Heart left ventricle (tissue), 16 donors: ENCODE measurements at regions not wholly inside any gene's neighbourhood (a gene's known extent, or its start where the extent isn't known, plus 50 kb on each side); places are given as distances from the start of the nearest gene placed in this dataset.

Experiments used
- ATAC-seq, 4 donors: fragments of 200-7000 bp; cut with Tn5 transposase; one replicate each; pipeline ENCODE4 v1.9.1; 2020 to 2022; ENCODE audit warnings: moderate library complexity in 4 of 4, mild to moderate bottlenecking in 3 of 4, moderate number of reproducible peaks in 1 of 4
- DNase-seq, 5 donors: peaks; one replicate each; pipeline ENCODE4 v3.0.0-alpha.2; 2020
- H3K27ac ChIP-seq, 12 donors: fragments of 200-600 bp; sonication (generic) in 4 of 12; one replicate each; pipeline versions ENCODE4 v1.5.0 to v1.8.0; 2016 to 2022; ENCODE audit warnings: mild to moderate bottlenecking in 2 of 12
- H3K27me3 ChIP-seq, 9 donors: fragments of 200-600 bp; sonication (generic) in 2 of 9; one replicate each; pipeline versions ENCODE4 v1.5.1 to v1.8.0; 2016 to 2022; ENCODE audit warnings: mild to moderate bottlenecking in 3 of 9
- H3K36me3 ChIP-seq, 9 donors: fragments of 200-600 bp; sonication (generic) in 2 of 9; one replicate each; pipeline versions ENCODE4 v1.5.0 to v1.8.0; 2018 to 2022; ENCODE audit warnings: mild to moderate bottlenecking in 2 of 9
- H3K4me1 ChIP-seq, 12 donors: fragments of 200-600 bp; sonication (generic) in 4 of 12; one replicate each; pipeline versions ENCODE4 v1.5.0 to v1.8.0; 2016 to 2022; ENCODE audit warnings: mild to moderate bottlenecking in 3 of 12
- H3K4me3 ChIP-seq, 12 donors: fragments of 200-600 bp; sonication (generic) in 4 of 12; one replicate each; pipeline versions ENCODE4 v1.5.0 to v1.8.0; 2017 to 2022; ENCODE audit warnings: mild to moderate bottlenecking in 9 of 12, moderate library complexity in 4 of 12
- H3K9me3 ChIP-seq, 12 donors: fragments of 200-600 bp; sonication (generic) in 4 of 12; one replicate each; pipeline versions ENCODE4 v1.5.0 to v1.8.0; 2016 to 2022; ENCODE audit warnings: mild to moderate bottlenecking in 1 of 12
- POLR2A ChIP-seq, 2 donors: fragments of 450-650 bp; IDR thresholded peaks; one replicate each; pipeline ENCODE4 v1.6.1; 2017; ENCODE audit warnings: antibody characterized with exemption in 2 of 2, mild to moderate bottlenecking in 2 of 2, moderate library complexity in 2 of 2
- WGBS, 4 donors: extraction: QIAGEN DNeasy Blood & Tissue Kit in 2 of 4; methylation state at CpG; one replicate each; pipeline versions ENCODE4 v1.1.5 to v1.1.7; 2013 to 2018; 5-methylcytosine and 5-hydroxymethylcytosine counted together
- intact Hi-C, 10 donors: fragments of 100-400 bp; cut with DNase I; formaldehyde crosslinking; loops; one replicate each; pipeline versions ENCODE4 v1.11.1 to v1.14.2; 2022
- TF ChIP-seq, protein P1 (sequence below), 12 donors: fragments of 200-600 bp; sonication (generic) in 4 of 12; IDR thresholded peaks; one replicate each; pipeline versions ENCODE4 v1.5.0 to v1.8.0; 2018 to 2022; ENCODE audit warnings: antibody characterized with exemption in 12 of 12, mild to moderate bottlenecking in 5 of 12
- donor health status: ischemic (EF 13 %, LVEDD 7.1; RV severe dilation, severe dysfunction).
- donor health status: healthy with polysubstance abuse.
- donor health status: DM: no; HTN: yes; CAD: no.
- donor health status: DM: no; HTN: no; CAD: no.
- donor health status: ischemic (EF 25% LVEDD 6.9; RV normal size, moderate dysfunction).
- donor health status: ischemic (EF 25% LVEDD 5.7; RV mildly dilated, moderate dysfunction).
- donor health status: healthy.
- donor health status: DM: yes; HTN: yes; CAD: no.
- donor health status: ischemic (EF 35%, LVEDD 5.7; RV mildly dilated, moderate dysfunction).
- donor health status: nonischemic (EF 11% LVEDD 7.7; RV severe dilation, severe dysfunction).
- donor health status: DM: yes; HTN: yes; CAD: no.
- donor health status: PGD.
- donor health status: ischemic (EF 29% LVEDD 5.4; RV normal size, mild dysfunction).
- donor health status: nonischemic (EF 23%, LVEDD 6.1; RV moderate dilation, normal function).

DNA sequence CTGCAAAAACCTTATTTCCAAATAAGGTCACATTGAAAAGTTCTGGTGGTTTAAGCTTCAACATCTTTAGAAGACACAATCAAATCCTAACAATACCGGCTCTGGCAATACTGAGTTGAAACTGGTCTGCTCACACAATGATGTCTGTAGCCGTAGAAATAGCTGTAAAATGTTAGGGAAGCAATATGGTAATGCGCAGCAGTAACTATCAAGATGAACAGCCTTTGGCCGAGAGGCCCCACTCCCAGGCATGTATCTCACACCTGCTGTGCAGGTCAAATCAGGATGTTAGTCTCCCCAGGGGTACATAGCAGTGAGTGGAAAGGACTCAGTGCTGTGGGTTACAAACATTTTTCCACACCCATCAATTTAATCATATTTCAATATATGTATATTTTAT is 207.1 kb downstream of the KATNAL1 start:
- peaks cover 0 to 8% (median 0%) of the 10 kb centered on the region in 12 donors for H3K4me1 ChIP-seq
- H3K4me3 ChIP-seq = no peak overlapping the region
- no peak for DNase-seq
- no peaks in the 10 kb centered on the region for H3K9me3 ChIP-seq
- no peak overlapping the region for H3K27ac ChIP-seq
- H3K36me3 ChIP-seq = no peaks in the 10 kb centered on the region
- intact Hi-C loops = no loop called here
- 90 to 93% (median 90%) methylated on average over 4 of the region's 4 CpGs for whole genome bisulfite sequencing, 4 donors
- TF ChIP-seq POLR2A (IDR thresholded peaks at IDR 0.05) = no peak
- TF ChIP-seq, protein P1, sequence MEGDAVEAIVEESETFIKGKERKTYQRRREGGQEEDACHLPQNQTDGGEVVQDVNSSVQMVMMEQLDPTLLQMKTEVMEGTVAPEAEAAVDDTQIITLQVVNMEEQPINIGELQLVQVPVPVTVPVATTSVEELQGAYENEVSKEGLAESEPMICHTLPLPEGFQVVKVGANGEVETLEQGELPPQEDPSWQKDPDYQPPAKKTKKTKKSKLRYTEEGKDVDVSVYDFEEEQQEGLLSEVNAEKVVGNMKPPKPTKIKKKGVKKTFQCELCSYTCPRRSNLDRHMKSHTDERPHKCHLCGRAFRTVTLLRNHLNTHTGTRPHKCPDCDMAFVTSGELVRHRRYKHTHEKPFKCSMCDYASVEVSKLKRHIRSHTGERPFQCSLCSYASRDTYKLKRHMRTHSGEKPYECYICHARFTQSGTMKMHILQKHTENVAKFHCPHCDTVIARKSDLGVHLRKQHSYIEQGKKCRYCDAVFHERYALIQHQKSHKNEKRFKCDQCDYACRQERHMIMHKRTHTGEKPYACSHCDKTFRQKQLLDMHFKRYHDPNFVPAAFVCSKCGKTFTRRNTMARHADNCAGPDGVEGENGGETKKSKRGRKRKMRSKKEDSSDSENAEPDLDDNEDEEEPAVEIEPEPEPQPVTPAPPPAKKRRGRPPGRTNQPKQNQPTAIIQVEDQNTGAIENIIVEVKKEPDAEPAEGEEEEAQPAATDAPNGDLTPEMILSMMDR (IDR thresholded peaks at IDR 0.05) = no peak
- H3K27me3 ChIP-seq = no peaks in the 10 kb centered on the region
- no peak for ATAC-seq

DNA sequence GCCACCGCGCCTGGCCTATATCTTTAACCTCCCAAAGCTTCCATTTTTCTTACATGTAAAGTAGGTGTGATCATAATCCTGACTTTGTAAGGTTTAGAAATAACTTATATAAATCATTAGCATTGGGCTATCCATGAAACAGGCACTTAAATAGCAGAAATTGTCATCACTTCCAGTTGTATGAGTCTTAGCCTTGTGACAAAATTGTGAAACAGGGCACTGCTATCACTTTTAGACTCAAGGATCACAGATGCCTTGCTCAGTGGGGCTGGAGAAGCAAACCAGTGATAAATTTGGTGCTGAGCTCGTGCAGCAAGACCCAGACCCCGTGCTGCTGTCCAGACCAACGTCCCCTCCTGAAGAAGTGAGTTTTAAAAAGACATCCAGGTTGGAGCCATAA is 209.7 kb downstream of the KATNAL1 start:
- DNase-seq = no peak
- TF ChIP-seq, protein P1 (IDR thresholded peaks at IDR 0.05) = no peak
- TF ChIP-seq POLR2A (IDR thresholded peaks at IDR 0.05) = no peak

DNA sequence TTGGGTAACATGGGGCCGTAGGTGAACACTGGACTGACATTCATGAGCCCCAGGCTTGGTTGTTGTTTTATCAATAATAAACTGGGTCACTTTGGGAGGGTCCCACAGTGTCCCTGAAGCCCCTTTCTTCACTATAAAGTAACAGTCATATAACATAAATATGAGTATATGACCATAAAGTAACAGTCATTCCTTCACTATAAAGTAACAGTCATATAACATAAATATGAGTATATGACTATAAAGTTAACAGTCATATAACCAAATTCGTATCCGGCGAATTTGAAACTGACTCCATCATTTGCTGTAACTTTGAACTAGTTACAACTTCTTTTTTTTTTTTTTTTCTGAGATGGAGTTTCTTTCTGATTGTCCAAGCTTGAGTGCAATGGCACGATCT is 210.3 kb downstream of the KATNAL1 start:
- DNase-seq = no peak
- Histone ChIP-seq H3K36me3 (no peaks in the 10 kb centered on the region), H3K27me3 (no peaks in the 10 kb centered on the region), H3K27ac (no peak overlapping the region), H3K4me3 (no peak overlapping the region), H3K4me1 (no peaks in the 10 kb centered on the region), H3K9me3 (no peaks in the 10 kb centered on the region)
- TF ChIP-seq POLR2A (IDR thresholded peaks at IDR 0.05) = no peak
- TF ChIP-seq, protein P1 (IDR thresholded peaks at IDR 0.05) = no peak
- 95 to 97% (median 96%) methylated on average over 5 of the region's 5 CpGs for WGBS, 4 donors
- ATAC-seq = no peak
- intact Hi-C loops = no loop called here

More for the DNA sequence above, 209.7 kb downstream of the KATNAL1 start:
- WGBS, 4 donors = 61 to 85% (median 79%) methylated on average over 5 of the region's 5 CpGs
- peaks cover 0 to 1% (median 0%) of the 10 kb centered on the region in 12 donors for H3K4me1 ChIP-seq
- no peaks in the 10 kb centered on the region for H3K9me3 ChIP-seq
- no peak overlapping the region for H3K27ac ChIP-seq
- no peaks in the 10 kb centered on the region for H3K36me3 ChIP-seq
- ATAC-seq = no peak
- no peak overlapping the region for H3K4me3 ChIP-seq
- intact Hi-C loops = no loop called here
- no peaks in the 10 kb centered on the region for H3K27me3 ChIP-seq

DNA sequence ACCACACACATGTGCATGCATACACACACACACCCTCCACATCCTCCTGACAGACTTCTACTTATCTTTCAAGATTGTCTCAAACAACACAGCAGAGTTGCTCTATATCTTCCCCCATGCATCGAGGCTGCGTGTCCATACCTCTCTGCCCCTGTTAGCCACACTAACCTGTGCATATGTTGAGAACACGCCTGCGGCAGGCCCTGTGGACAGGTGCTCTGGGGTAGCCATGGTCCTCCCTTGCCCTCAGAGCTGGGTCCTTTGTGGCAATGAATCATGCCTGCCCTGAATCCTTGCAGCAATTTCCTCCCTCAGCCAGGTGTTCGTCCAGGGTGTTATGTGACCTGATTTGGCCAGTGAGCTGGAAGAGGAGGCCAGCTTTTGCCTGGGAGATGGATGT is 213.3 kb downstream of the KATNAL1 start:
- H3K27ac ChIP-seq = no peak overlapping the region
- no peaks in the 10 kb centered on the region for H3K27me3 ChIP-seq
- no peak overlapping the region for H3K4me3 ChIP-seq
- intact Hi-C loops = no loop called here
- no peaks in the 10 kb centered on the region for H3K4me1 ChIP-seq
- WGBS, 4 donors = 88 to 90% (median 88%) methylated on average over 5 of the region's 5 CpGs
- no peak for DNase-seq
- ATAC-seq = no peak
- H3K36me3 ChIP-seq = no peaks in the 10 kb centered on the region
- H3K9me3 ChIP-seq = no peaks in the 10 kb centered on the region
- TF ChIP-seq, protein P1 (IDR thresholded peaks at IDR 0.05) = no peak
- TF ChIP-seq POLR2A (IDR thresholded peaks at IDR 0.05) = no peak
